Heart right ventricle (tissue), 16 donors: ENCODE measurements at regions not wholly inside any gene's neighbourhood (a gene's known extent, or its start where the extent isn't known, plus 50 kb on each side); places are given as distances from the start of the nearest gene placed in this dataset.

Experiments used
- ATAC-seq, 8 donors: fragments of 200-7000 bp; cut with Tn5 transposase; one replicate each; pipeline ENCODE4 v1.9.1; 2020; ENCODE audit warnings: mild to moderate bottlenecking in 8 of 8, moderate library complexity in 8 of 8, moderate number of reproducible peaks in 1 of 8
- DNase-seq, 2 donors: peaks; one replicate each; pipeline ENCODE4 v3.0.0-alpha.2; 2020
- H3K27ac ChIP-seq, 10 donors: fragments of 200-600 bp; sonication (generic) in 2 of 10; one replicate each; pipeline versions ENCODE4 v1.5.0 to v1.8.0; 2020 to 2022; ENCODE audit warnings: mild to moderate bottlenecking in 3 of 10
- H3K27me3 ChIP-seq, 7 donors: fragments of 200-600 bp; one replicate each; pipeline ENCODE4 v1.8.0; 2021 to 2022; ENCODE audit warnings: mild to moderate bottlenecking in 2 of 7
- H3K36me3 ChIP-seq, 9 donors: fragments of 200-600 bp; sonication (generic) in 1 of 9; one replicate each; pipeline versions ENCODE4 v1.5.0 to v1.8.0; 2020 to 2022; ENCODE audit warnings: mild to moderate bottlenecking in 2 of 9
- H3K4me1 ChIP-seq, 9 donors: fragments of 200-600 bp; sonication (generic) in 1 of 9; one replicate each; pipeline versions ENCODE4 v1.5.0 to v1.8.0; 2020 to 2022; ENCODE audit warnings: mild to moderate bottlenecking in 4 of 9
- H3K4me3 ChIP-seq, 10 donors: fragments of 200-600 bp; sonication (generic) in 2 of 10; one replicate each; pipeline versions ENCODE4 v1.5.0 to v1.8.0; 2020 to 2022; ENCODE audit warnings: mild to moderate bottlenecking in 7 of 10, moderate library complexity in 2 of 10
- H3K9me3 ChIP-seq, 11 donors: fragments of 200-600 bp in 10 of 11; sonication (generic) in 2 of 11; one replicate each; pipeline versions ENCODE4 v1.5.0 to v1.8.0; 2013 to 2022; ENCODE audit warnings: mild to moderate bottlenecking in 2 of 11, control low read depth in 1 of 11, moderate library complexity in 1 of 11
- WGBS, 2 donors: extraction: QIAGEN DNeasy Blood & Tissue Kit; methylation state at CpG; one replicate each; pipeline ENCODE4 v1.1.7; 2013; ENCODE audit warnings: inconsistent platforms in 1 of 2; 5-methylcytosine and 5-hydroxymethylcytosine counted together
- intact Hi-C, 10 donors: fragments of 100-400 bp; cut with DNase I; formaldehyde crosslinking; loops; one replicate each; pipeline versions ENCODE4 v1.11.1 to v1.14.2; 2022
- TF ChIP-seq, protein P1 (sequence below), 9 donors: fragments of 200-600 bp; sonication (generic) in 2 of 9; IDR thresholded peaks; one replicate each; pipeline versions ENCODE4 v1.5.0 to v1.8.0; 2021 to 2022; ENCODE audit warnings: antibody characterized with exemption in 9 of 9, mild to moderate bottlenecking in 5 of 9, moderate library complexity in 1 of 9
- donor health status: Arrhythmogenic right ventricular cardiomyopathy.
- donor health status: ischemic (EF 13 %, LVEDD 7.1; RV severe dilation, severe dysfunction).
- donor health status: healthy with polysubstance abuse.
- donor health status: DM: no; HTN: yes; CAD: no.
- donor health status: DM: no; HTN: no; CAD: no.
- donor health status: ischemic (EF 25% LVEDD 6.9; RV normal size, moderate dysfunction).
- donor health status: ischemic (EF 25% LVEDD 5.7; RV mildly dilated, moderate dysfunction).
- donor health status: healthy.
- donor health status: DM: yes; HTN: yes; CAD: no.
- donor health status: Ischemic cardiomyopathy.
- donor health status: ischemic (EF 35%, LVEDD 5.7; RV mildly dilated, moderate dysfunction).
- donor health status: nonischemic (EF 11% LVEDD 7.7; RV severe dilation, severe dysfunction).
- donor health status: DM: yes; HTN: yes; CAD: no.
- donor health status: PGD.
- donor health status: ischemic (EF 29% LVEDD 5.4; RV normal size, mild dysfunction).
- donor health status: nonischemic (EF 23%, LVEDD 6.1; RV moderate dilation, normal function).

DNA sequence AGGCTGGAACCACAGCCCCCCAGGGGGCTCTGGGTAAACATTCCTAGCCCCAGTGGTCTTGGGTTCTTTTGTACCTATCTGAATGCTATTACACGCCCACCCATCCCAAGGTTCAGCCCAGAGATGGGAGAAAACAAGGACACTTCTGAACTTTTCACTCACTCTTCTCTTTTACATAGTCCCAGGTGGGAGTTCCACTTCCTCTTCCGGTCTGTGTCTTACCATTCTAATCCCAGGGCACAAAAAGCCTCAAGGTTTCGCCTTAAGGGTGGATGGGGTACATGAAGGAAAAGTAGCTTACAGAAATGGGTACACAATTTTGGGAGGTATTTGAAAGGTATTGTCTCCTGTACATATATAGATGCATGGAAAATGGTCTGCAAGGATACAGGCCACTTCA is 79.0 kb downstream of the TMEM30B start:
- intact Hi-C loops: no loop called here
- H3K27ac ChIP-seq: no peak overlapping the region
- peaks cover 0 to 36% (median 7%) of the 10 kb centered on the region in 7 donors for H3K27me3 ChIP-seq
- WGBS, 2 donors: 57 to 73% methylated on average over 3 of the region's 3 CpGs
- no peaks in the 10 kb centered on the region for H3K9me3 ChIP-seq
- no peak overlapping the region for H3K4me3 ChIP-seq
- H3K36me3 ChIP-seq: no peaks in the 10 kb centered on the region
- no peak for ATAC-seq
- TF ChIP-seq, protein P1, sequence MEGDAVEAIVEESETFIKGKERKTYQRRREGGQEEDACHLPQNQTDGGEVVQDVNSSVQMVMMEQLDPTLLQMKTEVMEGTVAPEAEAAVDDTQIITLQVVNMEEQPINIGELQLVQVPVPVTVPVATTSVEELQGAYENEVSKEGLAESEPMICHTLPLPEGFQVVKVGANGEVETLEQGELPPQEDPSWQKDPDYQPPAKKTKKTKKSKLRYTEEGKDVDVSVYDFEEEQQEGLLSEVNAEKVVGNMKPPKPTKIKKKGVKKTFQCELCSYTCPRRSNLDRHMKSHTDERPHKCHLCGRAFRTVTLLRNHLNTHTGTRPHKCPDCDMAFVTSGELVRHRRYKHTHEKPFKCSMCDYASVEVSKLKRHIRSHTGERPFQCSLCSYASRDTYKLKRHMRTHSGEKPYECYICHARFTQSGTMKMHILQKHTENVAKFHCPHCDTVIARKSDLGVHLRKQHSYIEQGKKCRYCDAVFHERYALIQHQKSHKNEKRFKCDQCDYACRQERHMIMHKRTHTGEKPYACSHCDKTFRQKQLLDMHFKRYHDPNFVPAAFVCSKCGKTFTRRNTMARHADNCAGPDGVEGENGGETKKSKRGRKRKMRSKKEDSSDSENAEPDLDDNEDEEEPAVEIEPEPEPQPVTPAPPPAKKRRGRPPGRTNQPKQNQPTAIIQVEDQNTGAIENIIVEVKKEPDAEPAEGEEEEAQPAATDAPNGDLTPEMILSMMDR (IDR thresholded peaks at IDR 0.05): no peak
- no peak for DNase-seq
- no peaks in the 10 kb centered on the region for H3K4me1 ChIP-seq

DNA sequence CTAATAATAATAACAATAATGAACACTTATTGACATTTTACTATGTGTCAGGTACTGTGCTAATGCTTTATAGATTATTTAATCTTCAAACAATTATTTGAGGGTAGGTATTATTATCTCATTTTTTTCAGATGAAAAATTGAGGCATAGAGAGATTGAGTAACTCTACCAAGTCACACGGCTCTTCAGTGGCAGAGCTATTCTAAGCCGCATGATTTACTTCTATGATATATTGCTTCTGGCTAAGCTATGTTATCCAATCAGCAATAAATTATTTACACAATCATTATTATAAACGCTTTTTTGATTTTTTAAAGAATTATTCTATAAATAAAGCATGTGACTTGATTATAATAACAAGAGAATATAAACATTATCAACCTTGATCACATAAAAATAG is 80.0 kb downstream of the TMEM30B start:
- Histone ChIP-seq H3K9me3 (no peaks in the 10 kb centered on the region), H3K36me3 (no peaks in the 10 kb centered on the region), H3K4me1 (no peaks in the 10 kb centered on the region), H3K27me3 (peaks cover 0 to 36% (median 7%) of the 10 kb centered on the region in 7 donors), H3K27ac (no peak overlapping the region), H3K4me3 (no peak overlapping the region)
- intact Hi-C loops: no loop called here
- no peak for DNase-seq
- WGBS, 2 donors: 73 to 76% methylated on average over 3 of the region's 3 CpGs
- TF ChIP-seq, protein P1 (IDR thresholded peaks at IDR 0.05): no peak
- no peak for ATAC-seq

DNA sequence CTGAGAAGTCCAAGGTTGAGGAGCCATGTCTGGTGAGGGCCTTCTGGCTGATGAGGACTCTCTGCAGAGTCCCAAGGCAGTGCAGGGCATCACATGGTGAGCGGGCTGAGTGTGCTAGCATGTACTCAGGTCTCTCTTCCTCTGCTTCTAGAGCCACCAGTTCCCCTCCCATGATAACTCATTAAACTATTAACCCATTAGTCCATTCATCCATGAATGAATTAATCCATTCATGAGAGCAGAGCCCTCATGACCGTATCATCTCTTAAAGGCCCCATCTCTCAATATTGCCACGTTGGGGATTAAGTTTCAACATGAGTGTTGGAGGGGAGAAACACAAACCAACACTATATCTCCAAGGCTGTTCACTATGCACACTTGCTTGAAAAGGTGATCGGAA is 83.7 kb downstream of the TMEM30B start:
- TF ChIP-seq, protein P1 (IDR thresholded peaks at IDR 0.05): no peak
- intact Hi-C loops: loop anchor here in 1 of 10 donors (2.0 kb wide), 1 partner anchor 37 kb away; no protein-coding TSS in a partner anchor
- Histone ChIP-seq H3K9me3 (no peaks in the 10 kb centered on the region), H3K27ac (no peak overlapping the region), H3K36me3 (no peaks in the 10 kb centered on the region), H3K4me1 (no peaks in the 10 kb centered on the region), H3K27me3 (peaks cover 0 to 29% (median 0%) of the 10 kb centered on the region in 7 donors), H3K4me3 (no peak overlapping the region)
- no peak for ATAC-seq
- WGBS, 2 donors: 67 to 77% methylated on average over 4 of the region's 4 CpGs
- no peak for DNase-seq

DNA sequence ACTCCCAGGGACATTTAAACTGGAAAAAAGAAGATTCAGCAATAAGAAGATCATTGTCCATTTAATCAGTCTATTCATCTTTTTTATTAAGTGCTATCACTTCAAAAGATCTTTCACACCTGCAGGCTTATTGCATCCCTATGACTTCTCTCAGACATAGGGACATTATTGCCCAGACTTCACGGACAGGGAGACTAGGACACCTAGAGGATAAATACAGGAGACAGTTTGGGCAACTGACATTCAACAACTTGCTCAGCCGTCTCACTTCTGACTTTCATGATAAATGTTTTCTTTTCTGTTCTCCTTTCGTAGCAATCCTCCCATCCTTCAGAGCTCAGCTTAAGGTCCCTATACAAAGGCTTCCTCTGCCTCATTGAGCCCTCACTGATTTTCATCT is 84.3 kb downstream of the TMEM30B start:
- 49 to 50% methylated on average over 3 of the region's 3 CpGs for WGBS, 2 donors
- Histone ChIP-seq H3K36me3 (no peaks in the 10 kb centered on the region), H3K4me3 (no peak overlapping the region), H3K27me3 (peaks cover 0 to 26% (median 0%) of the 10 kb centered on the region in 7 donors), H3K9me3 (no peaks in the 10 kb centered on the region), H3K27ac (no peak overlapping the region), H3K4me1 (no peaks in the 10 kb centered on the region)
- DNase-seq: no peak
- no peak for ATAC-seq
- TF ChIP-seq, protein P1 (IDR thresholded peaks at IDR 0.05): no peak
- intact Hi-C loops: loop anchor here in 1 of 10 donors (2.0 kb wide), 1 partner anchor 36 kb away; no protein-coding TSS in a partner anchor
